ENCODE measurements at regions not wholly inside any gene's neighbourhood (a gene's known extent, or its start where the extent isn't known, plus 50 kb on each side); places are given as distances from the start of the nearest gene placed in this dataset.

DNA sequence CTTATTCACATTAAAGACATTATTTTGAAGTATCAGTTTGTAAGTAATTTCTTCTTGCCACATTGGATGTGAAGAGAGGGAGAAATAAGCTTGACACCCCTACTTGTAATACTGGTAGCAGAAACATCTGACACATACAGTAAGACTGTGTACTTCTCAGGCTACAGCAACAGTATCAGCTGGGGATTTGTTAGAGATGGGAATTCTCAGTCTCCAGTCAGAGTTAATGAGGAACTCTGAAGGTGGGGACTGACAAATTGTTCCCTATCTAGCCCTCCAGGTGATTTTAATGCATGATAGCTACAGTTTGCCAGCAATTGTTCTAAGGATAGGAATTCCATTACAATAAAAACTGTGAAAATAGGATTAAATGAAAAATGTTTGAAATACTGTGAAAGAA is 524.8 kb downstream of the PRR16 start:
- no peak for DNase-seq (ENCODE audit: low read depth in 4 of 4, low spot score in 3 of 4)

DNA sequence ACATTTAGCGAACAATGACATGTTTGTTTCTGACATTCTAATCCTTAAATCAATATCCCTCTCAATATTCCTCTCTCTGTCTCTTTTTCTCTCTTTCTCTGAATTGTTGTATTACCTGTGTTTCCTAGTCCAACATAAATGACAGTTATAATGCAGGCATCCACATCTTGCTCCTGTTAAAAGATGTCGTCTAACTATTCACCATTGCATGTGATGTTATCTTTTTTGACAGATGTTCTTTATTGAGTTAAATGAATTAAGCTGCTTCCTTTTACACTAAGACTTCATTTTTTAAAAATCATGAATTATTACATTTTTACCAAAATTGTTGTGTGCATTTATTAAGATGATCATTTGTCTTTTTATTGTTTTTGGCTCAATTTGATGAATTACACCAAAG is 527.5 kb downstream of the PRR16 start:
- no peak for DNase-seq (ENCODE audit: low read depth in 4 of 4, low spot score in 3 of 4)

DNA sequence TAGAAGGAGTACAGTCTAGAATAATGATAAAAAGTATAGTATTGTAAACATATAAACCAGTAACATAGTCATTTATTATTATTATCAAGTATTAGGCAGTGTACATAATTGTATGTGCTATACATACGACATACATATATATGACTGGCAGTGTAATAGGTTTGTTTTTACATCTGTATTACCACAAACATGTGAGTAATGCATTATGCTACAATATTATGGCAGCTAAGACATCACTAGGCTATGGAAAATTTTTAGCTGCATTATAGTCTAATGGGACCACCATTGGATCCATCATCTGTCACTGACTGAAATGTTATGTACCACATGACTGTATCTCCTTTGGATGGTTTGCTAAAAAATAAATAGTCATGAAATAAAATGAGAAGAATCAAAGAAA is 530.0 kb downstream of the PRR16 start:
- DNase-seq (ENCODE audit: low read depth in 4 of 4, low spot score in 3 of 4), result no peak

DNA sequence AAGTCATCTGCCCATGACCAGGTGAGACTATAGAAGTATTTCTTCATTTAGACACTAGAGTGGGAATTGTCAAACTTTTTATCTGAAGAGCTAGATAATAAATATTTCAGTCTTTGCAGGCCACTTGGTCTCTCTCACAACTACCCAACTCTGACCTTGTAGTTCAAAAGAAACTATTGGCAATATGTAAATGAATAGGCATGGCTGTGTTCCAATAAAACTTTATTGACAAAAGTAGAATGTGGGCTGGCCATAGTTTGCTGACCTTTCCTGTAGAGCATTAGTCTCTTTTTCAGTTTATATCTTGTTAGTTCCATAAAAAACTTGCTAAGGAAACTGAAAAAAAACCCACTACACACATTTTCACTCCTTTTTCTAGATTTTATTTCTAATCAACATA is 535.5 kb downstream of the PRR16 start:
- DNase-seq (ENCODE audit: low read depth in 4 of 4, low spot score in 3 of 4), result no peak

DNA sequence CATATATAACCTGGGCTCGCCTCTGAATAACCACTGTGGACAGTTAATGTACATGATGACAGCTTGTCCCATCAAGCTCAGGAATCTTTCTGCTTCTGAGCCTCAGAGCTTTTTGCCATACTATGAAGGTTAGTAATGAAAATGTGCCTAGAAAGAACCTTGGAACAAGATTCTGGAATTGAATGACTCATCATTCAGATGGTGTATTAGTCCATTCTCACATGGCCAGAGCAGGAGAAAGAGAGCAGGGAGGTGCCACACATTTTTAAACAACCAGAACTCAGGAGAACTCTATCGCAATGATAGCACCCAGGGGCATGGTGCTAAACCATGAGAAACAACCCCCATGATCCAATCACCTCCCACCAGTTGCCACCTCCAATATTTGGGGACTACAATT is 542.1 kb downstream of the PRR16 start:
- DNase-seq (ENCODE audit: low read depth in 4 of 4, low spot score in 3 of 4), result no peak

DNA sequence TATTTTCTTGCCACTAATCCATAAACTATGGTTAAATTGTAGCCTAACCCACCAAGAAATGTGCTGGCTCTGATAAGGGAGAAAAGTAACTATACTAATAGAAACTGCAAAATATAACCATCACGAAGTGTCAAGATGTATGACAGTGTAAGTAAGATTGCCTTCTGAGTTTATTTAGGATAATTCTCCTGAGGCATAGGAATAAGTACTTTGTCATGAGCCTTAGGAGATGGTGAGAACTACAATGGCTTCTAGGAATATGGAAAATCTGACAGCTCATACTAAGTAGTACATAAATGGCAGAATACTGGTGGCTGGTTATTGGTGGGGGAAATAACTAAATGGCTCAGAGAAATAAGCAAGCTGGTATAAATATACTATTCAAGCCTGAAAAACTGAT is 543.9 kb downstream of the PRR16 start:
- no peak for DNase-seq (ENCODE audit: low read depth in 4 of 4, low spot score in 3 of 4)

DNA sequence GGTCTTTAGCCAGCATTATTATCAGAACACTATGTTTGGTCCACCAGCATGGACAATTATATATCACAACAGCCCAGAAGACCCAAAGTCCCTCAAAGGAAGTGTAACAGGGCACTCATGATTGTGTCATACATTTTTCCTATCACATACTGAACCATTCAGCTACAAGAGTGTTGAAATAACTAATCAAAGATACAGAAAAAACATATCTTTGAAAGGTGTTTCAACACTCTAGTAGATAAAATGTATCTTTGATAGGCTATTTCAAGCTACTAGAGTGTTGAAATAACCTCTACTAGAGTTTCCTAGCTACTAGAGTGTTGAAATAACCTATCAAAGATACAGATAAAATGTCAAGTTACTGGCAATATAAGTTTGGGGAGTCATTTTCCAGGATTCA is 545.0 kb downstream of the PRR16 start:
- DNase-seq (ENCODE audit: low read depth in 4 of 4, low spot score in 3 of 4), result no peak

DNA sequence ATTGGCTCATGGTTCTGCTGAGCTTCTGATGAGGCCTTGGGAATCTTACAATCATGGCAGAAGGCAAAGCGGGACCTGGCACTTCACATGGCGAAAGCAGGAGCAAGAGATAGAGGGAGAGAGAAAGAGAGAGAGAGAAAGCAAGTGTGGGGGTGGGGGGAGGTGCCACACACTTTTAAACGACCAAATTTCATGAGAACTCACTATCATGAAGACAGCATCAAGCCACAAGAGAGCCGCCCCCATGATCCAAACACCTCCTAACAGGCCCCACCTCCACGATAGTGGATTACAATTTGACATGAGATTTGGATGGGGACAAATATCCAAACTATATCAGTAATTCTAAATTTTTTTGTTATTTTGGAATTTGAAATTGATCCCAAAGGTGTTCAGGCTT is 553.9 kb downstream of the PRR16 start:
- DNase-seq (ENCODE audit: low read depth in 4 of 4, low spot score in 3 of 4), result no peak

DNA sequence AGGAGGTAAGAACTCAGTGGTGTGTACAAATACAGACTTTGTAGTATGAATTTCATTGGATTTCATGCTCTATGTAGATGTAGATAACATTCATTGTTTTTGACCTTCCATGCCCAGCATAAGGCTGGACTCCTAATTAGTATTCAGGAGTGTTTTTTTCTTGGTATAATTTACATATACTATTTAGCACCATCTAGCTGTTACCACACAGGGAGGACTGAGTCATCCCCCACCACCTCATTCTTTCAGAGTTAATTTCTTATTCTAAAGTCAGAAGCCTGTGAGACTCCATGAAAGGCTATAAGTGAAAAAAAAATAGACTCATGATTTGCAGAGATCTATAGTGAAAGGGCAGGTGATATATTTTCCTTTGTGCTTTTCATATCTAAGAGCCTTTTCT is 555.0 kb downstream of the PRR16 start:
- no peak for DNase-seq (ENCODE audit: low read depth in 4 of 4, low spot score in 3 of 4)

DNA sequence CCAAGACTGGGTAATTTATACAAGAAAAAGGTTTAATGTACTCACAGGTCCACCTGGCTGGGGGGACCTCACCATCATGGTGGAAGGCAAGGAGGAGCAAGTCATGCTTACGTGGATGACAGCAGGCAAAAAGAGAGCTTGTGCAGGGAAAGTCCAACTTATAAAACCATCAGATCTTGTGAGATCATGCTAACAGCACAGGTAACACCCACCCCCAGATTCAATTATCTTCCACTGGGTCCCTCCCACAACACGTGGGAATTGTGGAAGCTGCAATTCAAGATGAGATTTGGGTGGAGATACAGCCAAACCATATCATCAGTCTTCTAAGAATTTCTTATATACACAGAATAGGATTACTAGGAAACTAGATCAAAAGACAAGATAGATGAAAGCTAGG is 555.6 kb downstream of the PRR16 start:
- no peak for DNase-seq (ENCODE audit: low read depth in 4 of 4, low spot score in 3 of 4)

DNA sequence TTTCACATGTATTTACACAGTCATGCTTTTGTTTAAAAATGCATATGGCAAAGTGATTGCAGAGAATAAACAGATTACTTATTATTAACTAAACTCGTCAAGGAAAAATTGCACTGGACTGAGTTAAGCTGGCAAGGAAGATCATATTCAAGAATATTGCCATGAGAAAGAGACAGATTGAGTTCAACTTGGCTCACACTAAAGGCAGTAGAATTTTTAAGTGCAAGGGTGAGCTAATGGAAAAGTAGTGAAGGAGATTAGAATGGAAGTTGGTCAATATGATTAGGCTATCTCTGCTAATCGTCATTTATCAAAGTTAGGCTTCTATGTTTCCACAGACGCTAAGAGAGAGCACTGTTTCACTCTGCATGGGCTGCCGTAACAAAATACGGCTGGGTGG is 557.6 kb downstream of the PRR16 start:
- DNase-seq (ENCODE audit: low read depth in 4 of 4, low spot score in 3 of 4), result no peak

DNA sequence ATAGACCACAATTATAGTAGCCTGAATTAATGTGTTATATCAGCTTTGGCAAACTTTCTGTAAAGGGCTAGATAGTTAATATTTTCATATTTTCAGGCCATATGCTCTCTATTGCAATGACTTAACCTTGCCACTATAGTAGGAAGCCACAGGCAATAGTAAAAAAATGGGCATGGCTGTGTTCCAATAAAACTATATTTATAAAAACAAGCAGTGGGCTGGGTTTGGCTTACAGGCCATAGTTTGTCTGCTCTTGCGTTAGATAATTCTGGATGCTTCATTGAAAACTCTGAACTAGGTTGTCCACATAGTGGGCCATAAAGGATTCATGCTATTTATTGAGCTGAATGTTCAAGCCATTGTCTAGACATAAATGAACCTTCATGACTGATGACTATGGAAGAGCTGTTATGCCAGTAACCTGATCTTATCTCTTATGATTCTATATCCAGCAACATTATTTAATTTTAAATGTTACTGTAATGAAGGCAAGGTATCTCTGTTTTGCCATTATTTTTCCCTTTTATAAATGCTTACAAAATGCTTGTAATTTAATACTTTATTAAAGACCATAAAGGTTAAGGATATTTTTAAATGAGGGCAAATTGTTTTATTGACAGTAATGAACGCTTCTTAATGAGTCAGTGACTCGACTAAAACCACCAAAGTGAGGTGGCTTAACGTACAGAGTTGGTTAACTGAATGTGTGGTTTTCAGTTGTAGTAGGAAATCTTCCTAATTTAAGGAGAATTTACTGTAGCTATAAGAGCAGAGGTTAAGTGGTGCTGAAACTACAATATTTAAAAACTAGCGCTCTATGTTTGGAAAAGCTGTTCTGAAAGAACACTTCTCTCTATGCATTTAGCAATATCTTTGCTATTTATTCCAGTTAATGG is 560.6 kb downstream of the PRR16 start:
- no peak for DNase-seq (ENCODE audit: low read depth in 4 of 4, low spot score in 3 of 4)

DNA sequence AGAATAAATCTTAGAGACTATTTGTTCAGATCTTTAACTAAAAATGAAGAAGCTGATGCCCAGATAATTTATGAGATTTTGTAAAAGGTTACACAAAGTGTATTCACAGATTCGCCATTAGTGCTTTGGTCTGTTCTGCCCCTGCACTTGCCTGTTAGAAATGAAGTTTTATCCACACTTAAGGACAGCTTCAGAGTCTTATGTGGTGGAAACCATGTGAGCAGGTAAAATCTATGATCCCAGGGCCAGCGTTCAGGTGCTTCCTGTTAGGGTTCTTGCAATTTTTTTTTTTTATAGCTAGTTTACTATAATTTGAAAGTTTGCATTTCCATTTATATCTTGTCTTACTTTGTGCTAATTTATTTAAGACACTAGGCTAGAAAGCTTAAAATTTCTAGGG is 561.6 kb downstream of the PRR16 start:
- DNase-seq (ENCODE audit: low read depth in 4 of 4, low spot score in 3 of 4), result no peak

DNA sequence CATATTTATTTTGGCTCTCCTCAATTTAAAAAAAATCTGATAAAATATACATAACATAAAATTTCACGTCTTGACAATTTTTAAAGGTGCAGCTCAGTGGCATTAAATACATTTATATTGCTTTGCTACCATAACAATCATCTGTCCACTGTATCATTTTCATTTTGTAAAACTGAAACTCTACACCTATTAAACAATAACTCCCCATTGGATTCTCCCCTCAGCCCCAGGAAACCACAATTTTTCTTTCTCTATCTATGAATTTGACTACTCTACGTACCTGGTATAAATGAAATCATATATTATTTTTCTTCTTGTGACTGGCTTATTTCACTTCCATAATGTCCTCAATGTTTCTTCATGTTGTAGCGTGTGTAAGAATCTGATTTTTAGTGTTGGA is 563.5 kb downstream of the PRR16 start:
- DNase-seq (ENCODE audit: low read depth in 4 of 4, low spot score in 3 of 4), result no peak

DNA sequence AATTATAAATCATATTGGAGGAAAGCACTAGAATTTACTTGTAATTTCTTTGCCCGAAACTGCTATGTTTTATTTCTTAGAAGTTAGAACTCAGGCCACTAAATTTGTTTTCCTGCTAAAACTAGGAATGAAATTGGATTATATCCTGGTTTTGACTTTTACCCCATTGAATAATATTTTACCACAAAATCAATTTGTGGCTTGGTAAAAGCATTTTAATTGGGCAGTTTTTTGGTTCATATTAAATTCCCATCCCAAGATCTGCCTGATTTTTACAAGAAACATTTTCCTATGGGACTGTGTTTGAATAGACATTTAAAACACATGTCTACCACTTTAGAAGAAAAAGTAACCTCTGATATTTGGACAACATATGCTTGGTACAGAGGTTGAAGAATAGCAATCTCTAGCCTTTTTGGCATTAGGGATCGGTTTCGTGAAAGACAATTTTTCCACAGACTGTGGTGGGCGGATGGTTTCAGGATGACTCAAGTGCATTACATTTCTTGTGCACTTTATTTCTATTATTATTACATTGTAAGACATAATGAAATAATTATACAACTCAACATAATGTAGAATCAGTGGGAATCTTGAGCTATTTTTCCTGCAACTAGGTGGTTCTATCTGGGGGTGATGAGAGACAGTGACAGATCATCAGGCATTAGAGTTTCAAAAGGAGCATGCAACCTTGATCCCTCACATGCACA is 565.6 kb downstream of the PRR16 start:
- no peak for DNase-seq (ENCODE audit: low read depth in 4 of 4, low spot score in 3 of 4)

DNA sequence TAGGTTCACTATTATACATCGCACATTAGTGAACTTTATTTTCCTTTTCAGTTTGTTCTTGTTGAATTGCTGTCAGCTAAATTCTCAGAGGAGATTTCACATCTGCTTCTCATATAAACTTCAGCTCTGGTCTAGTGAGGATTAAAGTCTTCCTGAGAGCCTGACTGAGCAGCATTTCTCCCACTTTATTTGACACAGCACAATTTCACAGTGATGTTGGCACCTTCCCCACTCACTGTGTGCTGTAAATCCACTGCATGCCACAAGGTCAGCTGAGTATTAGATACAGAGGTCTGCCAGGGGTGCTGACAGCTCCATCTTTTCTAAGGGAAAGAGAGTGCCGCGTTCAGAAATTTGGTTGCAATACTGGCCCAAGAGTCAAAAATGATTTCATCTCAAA is 567.4 kb downstream of the PRR16 start:
- DNase-seq (ENCODE audit: low read depth in 4 of 4, low spot score in 3 of 4), result no peak

DNA sequence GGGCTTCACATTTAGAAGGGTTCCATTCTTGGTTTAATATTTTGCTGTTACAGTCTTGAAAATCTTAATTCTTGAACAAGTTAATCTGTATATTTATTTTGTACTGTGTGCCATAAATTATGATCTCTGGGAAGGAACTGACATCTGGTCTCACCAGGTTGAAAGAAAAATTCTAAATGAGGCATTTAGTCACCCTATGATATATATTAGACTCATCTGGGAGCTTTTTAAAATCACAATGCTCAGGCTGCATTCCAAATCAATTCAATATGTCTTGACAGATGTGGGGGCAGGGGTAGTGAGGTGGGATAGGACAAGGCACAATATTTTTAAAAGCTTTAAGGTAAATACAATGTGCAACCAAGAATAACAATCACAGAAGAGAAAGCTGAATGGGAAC is 569.2 kb downstream of the PRR16 start:
- no peak for DNase-seq (ENCODE audit: low read depth in 4 of 4, low spot score in 3 of 4)

DNA sequence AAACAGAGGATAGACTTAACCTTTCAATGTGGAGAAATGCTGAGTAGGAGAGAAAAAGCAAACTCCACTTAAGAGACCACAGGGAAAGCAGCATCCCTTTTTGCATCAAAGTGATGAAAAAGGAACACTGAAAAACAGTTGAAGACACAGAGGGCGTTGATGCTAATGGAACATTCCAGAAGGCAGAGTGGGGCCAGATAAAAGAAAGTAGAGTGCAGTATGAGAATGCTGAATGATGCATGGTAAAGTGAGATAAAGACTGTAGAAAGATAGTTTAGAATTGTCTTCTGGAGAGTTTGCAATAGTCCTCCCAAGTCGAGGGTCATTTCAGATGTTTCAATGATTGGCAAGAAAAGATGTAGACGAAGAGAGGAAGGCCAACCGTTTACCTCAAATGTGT is 574.3 kb downstream of the PRR16 start:
- DNase-seq (ENCODE audit: low read depth in 4 of 4, low spot score in 3 of 4), result no peak

DNA sequence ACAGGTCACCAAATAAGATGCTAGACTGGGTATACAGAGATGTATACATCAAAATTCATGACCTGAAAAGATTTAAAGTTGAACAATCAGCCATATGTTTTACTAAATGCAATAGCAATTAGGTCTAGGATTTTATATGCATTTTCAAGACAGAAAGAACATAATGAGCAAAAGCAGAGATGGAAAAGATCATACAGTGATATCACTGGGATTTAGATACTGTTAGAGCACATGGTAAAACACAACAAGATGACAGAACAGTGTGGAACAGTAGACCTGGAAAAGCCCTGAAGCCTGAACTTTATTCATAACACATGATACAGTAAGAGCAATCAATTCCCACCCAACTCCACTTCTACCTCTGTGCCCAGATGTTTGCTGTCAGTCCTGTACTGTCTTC is 585.9 kb downstream of the PRR16 start:
- DNase-seq (ENCODE audit: low read depth in 4 of 4, low spot score in 3 of 4), result no peak

DNA sequence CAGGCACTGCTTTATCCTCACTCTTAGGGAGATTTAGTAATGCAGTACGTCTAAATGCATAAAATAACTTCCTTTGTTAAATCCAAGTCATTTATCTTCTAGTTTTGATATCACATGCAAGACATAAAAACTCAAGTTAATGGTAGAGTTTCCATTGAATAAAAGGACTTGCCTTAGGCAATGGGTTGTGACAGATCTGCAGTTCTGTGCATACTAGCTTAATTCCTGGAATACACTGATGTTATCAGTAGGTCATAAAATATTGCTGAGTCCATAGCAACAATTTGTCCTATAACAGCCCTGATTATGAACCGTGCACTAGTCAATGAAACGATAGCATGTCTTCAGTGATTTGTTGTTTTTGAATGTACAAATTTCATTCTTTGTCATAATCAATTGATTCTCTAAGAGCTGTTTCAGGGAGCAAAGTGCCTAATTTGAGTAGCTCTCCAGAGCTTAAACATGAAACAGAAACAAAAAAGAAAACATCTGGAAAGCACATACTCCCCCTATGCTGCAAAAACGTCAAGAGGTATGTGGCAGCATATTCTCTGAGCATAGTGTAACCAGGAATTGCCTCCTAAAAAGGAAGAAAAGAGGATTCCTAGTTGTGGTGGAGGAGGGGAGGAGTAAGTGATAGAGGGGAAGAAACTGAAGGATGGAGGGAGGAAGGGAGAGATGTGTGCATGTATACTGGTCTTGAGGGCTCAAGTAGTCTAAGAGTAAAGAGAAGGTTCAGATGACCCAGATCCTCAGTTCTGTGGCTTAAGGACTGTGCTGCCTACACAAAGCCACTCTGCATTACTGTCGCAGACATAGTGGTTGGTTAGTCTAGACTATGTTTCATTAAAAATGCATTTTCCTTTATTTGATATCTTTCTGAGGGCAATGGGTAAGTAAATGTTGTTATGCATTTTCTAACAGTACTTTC is 589.2 kb downstream of the PRR16 start:
- no peak for DNase-seq (ENCODE audit: low read depth in 4 of 4, low spot score in 3 of 4)

DNA sequence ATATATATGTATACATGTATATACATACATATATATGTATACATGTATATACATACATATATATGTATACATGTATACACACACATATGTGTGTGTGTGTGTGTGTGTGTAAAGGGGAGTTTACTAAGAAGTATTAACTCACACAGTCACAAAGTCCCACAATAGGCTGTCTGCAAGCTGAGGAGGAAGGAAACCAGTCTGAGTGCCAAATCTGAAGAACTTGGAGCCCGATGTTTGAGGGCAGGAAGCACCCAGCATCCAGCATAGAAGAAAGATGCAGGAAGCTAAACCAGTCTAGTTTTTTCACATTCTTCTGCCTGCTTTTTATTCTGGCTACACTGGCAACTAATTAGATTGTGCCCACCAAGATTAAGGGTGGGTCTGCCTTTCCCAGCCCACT is 591.5 kb downstream of the PRR16 start:
- DNase-seq (ENCODE audit: low read depth in 4 of 4, low spot score in 3 of 4), result no peak
